SK-N-DZ (cell line): ENCODE measurements at regions not wholly inside any gene's neighbourhood (a gene's known extent, or its start where the extent isn't known, plus 50 kb on each side); places are given as distances from the start of the nearest gene placed in this dataset.

Experiments used
- DNase-seq: peaks from one replicate; pipeline ENCODE4 v3.0.0-alpha.2; 2015; ENCODE audit warnings: low spot score

- no peak for DNase-seq
These were observed 109.0 kb downstream of the SIK1 start for GRCh38 chr21:43317959-43318358.

GRCh38 chr21:43317254-43317748, 109.6 kb downstream of the SIK1 start:
- no peak for DNase-seq

GRCh38 chr21:43316156-43316845, 110.6 kb downstream of the SIK1 start:
- DNase-seq = no peak

GRCh38 chr21:43315244-43316137, 111.4 kb downstream of the SIK1 start:
- DNase-seq = no peak

GRCh38 chr21:43313939-43314405, 113.0 kb downstream of the SIK1 start:
- DNase-seq = no peak

- no peak for DNase-seq
These were observed 113.6 kb downstream of the SIK1 start for GRCh38 chr21:43313221-43313938.

- DNase-seq = no peak
These were observed 114.2 kb downstream of the SIK1 start for GRCh38 chr21:43312751-43313169.

- DNase-seq = no peak
These were observed 114.9 kb downstream of the SIK1 start for GRCh38 chr21:43312011-43312410.

GRCh38 chr21:43311301-43311817, 115.6 kb downstream of the SIK1 start:
- no peak for DNase-seq

GRCh38 chr21:43308815-43309283, 118.1 kb downstream of the SIK1 start:
- DNase-seq = no peak

GRCh38 chr21:43308101-43308814, 118.7 kb downstream of the SIK1 start:
- no peak for DNase-seq

- no peak for DNase-seq
These were observed 119.3 kb downstream of the SIK1 start for GRCh38 chr21:43307677-43308070.

GRCh38 chr21:43306911-43307676, 119.8 kb downstream of the SIK1 start:
- DNase-seq = no peak

- DNase-seq = no peak
These were observed 120.5 kb downstream of the SIK1 start for GRCh38 chr21:43306391-43306790.

- DNase-seq = no peak
These were observed 121.1 kb downstream of the SIK1 start for GRCh38 chr21:43305811-43306311.

- no peak for DNase-seq
These were observed 121.6 kb downstream of the SIK1 start for GRCh38 chr21:43305336-43305665.

GRCh38 chr21:43304621-43305335, 122.2 kb downstream of the SIK1 start:
- DNase-seq = no peak

GRCh38 chr21:43304206-43304605, 122.7 kb downstream of the SIK1 start:
- no peak for DNase-seq
